ENCODE measurements at regions not wholly inside any gene's neighbourhood (a gene's known extent, or its start where the extent isn't known, plus 50 kb on each side); places are given as distances from the start of the nearest gene placed in this dataset.

DNA sequence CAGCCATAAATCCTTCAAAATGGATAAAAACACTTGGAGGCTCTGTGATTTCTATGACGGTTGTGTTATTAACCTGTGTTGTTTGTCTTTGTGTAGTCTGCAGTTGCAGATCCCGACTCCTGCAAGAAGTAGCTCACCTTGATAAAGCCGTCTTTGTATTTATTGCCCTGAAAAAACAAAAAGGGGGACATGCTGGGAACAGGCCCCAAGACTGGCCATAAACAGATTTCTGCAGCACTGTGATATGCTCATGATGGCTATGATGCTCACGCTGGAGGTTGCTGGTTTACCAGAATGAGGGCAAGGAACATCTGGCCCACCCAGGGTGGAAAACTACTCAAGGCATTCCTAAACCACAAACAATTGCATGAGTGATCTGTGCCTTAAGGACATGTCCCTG lies 71.0 kb downstream of the LGALS9 start:
- ATAC-seq (no peak), DNase-seq (no peak)
- Mint-ChIP-seq H3K36me3 (ENCODE audit: low read depth) (no peaks in the 10 kb centered on the region), H3K27me3 (peaks cover 8% of the 10 kb centered on the region), H3K4me3 (no peak overlapping the region), H3K4me1 (no peaks in the 10 kb centered on the region), H3K27ac (no peak overlapping the region), H3K9me3 (ENCODE audit: low read depth) (peaks cover 9% of the 10 kb centered on the region)
- POLR2A ChIA-PET = no interaction called here
- intact Hi-C loops (cut with DNase I, micrococcal nuclease) = loop anchor here in 1 of 2 experiments (10.0 kb wide), 1 partner anchor 577 kb away; no protein-coding TSS in a partner anchor
- CTCF ChIA-PET = no interaction called here

Measured in activated CD4-positive, alpha-beta T cell treated with anti-CD3 and anti-CD28 coated beads for 36 hours (primary cell).